HFFc6 (cell line): ENCODE measurements at regions not wholly inside any gene's neighbourhood (a gene's known extent, or its start where the extent isn't known, plus 50 kb on each side); places are given as distances from the start of the nearest gene placed in this dataset.

Experiments
- DNase-seq: peaks from one replicate; pipeline ENCODE4 v3.0.0-alpha.2; 2018
- H3K27ac Mint-ChIP-seq: 2 replicates; pipeline ENCODE4 v1.8.0; 2020; ENCODE audit warnings: mild to moderate bottlenecking, mixed read lengths
- H3K27me3 Mint-ChIP-seq: 2 replicates; pipeline ENCODE4 v1.8.0; 2021; ENCODE audit warnings: mild to moderate bottlenecking, moderate library complexity, mixed read lengths; ENCODE audit not compliant: insufficient read depth
- H3K36me3 Mint-ChIP-seq: 2 replicates; pipeline ENCODE4 v1.8.0; 2021; ENCODE audit warnings: low read depth, mixed read lengths
- H3K4me1 Mint-ChIP-seq: 2 replicates; pipeline ENCODE4 v1.8.0; 2020; ENCODE audit warnings: low read depth, mixed read lengths
- H3K4me3 Mint-ChIP-seq: 2 replicates; pipeline ENCODE4 v1.8.0; 2020; ENCODE audit warnings: mild to moderate bottlenecking, moderate library complexity, mixed read lengths
- H3K9me3 Mint-ChIP-seq: 2 replicates; pipeline ENCODE4 v1.8.0; 2020; ENCODE audit warnings: mild to moderate bottlenecking, mixed read lengths
- TF ChIP-seq, protein P1 (sequence below): fragments of 200-600 bp; sonication (generic); IDR thresholded peaks from 2 replicates; pipeline ENCODE4 v1.5.0; 2021; ENCODE audit warnings: antibody characterized with exemption, mild to moderate bottlenecking

DNA sequence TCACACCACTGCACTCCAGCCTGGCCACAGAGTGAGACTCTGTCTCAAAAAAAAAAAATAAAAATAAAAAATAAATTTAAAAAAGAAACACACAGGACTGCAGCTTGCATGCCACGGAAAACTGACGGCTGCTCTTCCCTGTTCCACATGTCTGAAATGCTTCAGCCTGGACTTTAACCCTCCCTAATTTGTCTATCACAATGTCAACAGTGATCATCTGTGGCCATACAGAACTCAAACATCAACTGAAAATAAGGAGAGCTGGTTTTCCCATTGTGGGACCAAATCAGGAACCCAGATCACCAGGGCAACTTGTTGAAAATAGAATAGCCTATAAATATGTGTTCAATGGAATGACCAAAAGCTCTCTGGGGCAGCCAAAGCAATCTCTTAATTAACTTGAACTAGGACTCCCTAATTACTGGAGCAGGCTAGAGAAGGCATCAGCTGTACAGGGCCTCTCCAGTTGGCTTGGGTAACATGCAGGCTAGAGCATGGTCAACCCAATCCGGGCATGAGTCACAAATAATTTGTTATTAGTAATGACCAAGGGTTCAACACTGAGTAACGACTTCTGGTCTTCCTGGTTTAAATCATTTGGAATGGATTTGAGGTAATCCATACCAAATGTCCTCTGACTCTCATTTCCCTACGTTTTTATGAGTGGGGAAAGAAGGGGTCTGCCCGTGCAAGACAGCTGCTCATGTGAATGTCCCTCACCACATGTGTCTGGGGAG lies 62.7 kb upstream of the KAZN start:
- TF ChIP-seq, protein P1, sequence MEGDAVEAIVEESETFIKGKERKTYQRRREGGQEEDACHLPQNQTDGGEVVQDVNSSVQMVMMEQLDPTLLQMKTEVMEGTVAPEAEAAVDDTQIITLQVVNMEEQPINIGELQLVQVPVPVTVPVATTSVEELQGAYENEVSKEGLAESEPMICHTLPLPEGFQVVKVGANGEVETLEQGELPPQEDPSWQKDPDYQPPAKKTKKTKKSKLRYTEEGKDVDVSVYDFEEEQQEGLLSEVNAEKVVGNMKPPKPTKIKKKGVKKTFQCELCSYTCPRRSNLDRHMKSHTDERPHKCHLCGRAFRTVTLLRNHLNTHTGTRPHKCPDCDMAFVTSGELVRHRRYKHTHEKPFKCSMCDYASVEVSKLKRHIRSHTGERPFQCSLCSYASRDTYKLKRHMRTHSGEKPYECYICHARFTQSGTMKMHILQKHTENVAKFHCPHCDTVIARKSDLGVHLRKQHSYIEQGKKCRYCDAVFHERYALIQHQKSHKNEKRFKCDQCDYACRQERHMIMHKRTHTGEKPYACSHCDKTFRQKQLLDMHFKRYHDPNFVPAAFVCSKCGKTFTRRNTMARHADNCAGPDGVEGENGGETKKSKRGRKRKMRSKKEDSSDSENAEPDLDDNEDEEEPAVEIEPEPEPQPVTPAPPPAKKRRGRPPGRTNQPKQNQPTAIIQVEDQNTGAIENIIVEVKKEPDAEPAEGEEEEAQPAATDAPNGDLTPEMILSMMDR = no peak
- Mint-ChIP-seq H3K36me3 (peaks cover 6% of the 10 kb centered on the region; the same call in 1 of the 2 replicates), H3K4me3 (no peak overlapping the region), H3K9me3 (peaks cover 39% of the 10 kb centered on the region), H3K27ac (no peak overlapping the region), H3K27me3 (peaks cover 1% of the 10 kb centered on the region; the same call in 1 of the 2 replicates), H3K4me1 (no peaks in the 10 kb centered on the region)
- DNase-seq = no peak

DNA sequence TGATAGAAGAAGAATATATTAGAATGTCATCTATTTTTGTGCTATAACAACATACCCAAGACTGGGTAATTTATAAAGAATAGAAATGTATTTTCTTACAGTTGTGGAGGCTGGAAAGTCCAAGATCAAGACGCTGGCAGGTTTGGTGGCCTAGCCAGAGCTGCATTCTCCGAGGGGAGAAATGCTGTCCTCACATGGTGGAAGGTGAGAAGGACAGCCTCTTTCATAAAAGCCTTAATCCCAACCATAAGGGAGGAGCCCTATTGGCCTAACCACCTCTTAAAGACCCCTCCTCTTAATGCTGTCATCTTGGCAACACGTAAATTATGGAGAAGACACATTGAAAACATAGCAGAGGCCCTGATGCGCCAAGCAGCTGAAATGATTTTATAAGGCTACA lies 60.1 kb upstream of the KAZN start:
- no peak for DNase-seq
- Mint-ChIP-seq H3K27me3 (no peaks in the 10 kb centered on the region; the same call in 1 of the 2 replicates), H3K4me1 (no peaks in the 10 kb centered on the region), H3K9me3 (peaks cover 36% of the 10 kb centered on the region), H3K36me3 (peaks cover 6% of the 10 kb centered on the region; the same call in 1 of the 2 replicates), H3K4me3 (no peak overlapping the region), H3K27ac (no peak overlapping the region)
- TF ChIP-seq, protein P1 = no peak

- Mint-ChIP-seq H3K27ac (no peak overlapping the region), H3K9me3 (peaks cover 36% of the 10 kb centered on the region), H3K27me3 (no peaks in the 10 kb centered on the region; the same call in 1 of the 2 replicates), H3K36me3 (peaks cover 6% of the 10 kb centered on the region; the same call in 1 of the 2 replicates), H3K4me3 (no peak overlapping the region), H3K4me1 (no peaks in the 10 kb centered on the region)
- TF ChIP-seq, protein P1 = no peak
- DNase-seq = no peak
Observed at GRCh38 chr1:14539309-14539708, 59.2 kb upstream of the KAZN start.

DNA sequence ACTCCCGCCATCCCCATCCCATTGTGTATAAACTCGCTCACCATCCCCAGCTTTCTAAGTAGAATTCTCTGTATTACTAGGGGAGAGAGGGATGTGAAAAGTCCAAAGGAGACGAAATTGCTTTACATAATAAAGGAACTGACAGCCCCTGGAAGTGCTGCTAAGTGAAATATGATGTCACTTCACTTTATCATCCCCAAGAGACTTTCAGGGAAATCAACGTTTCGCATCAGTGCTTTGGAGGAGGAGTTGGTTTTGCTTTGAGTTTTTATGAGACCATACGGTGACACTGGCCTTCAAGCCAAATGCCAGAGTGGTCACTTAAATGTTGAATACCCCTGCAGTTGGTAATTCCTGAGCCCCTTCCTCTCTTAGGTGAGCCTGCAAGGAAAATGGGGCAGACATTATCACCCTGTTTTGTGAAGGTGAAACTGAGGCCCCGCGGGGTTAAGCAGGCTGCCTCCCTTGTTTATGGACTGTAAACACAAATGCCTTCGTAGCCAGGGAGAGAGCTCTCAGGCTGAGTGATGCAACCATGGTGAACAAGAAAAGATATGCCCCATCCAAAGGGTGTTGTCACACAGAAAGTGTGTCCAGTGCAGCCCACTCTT lies 58.4 kb upstream of the KAZN start:
- Mint-ChIP-seq H3K4me3 (no peak overlapping the region), H3K9me3 (peaks cover 35% of the 10 kb centered on the region), H3K27ac (no peak overlapping the region), H3K4me1 (no peaks in the 10 kb centered on the region), H3K27me3 (no peaks in the 10 kb centered on the region; the same call in 1 of the 2 replicates), H3K36me3 (peaks cover 2% of the 10 kb centered on the region; the same call in 1 of the 2 replicates)
- no peak for DNase-seq
- TF ChIP-seq, protein P1 = no peak

GRCh38 chr1:14541348-14541747 lies 57.1 kb upstream of the KAZN start:
- Mint-ChIP-seq H3K9me3 (peaks cover 34% of the 10 kb centered on the region), H3K4me3 (no peak overlapping the region), H3K27me3 (no peaks in the 10 kb centered on the region; the same call in 1 of the 2 replicates), H3K27ac (no peak overlapping the region), H3K36me3 (no peaks in the 10 kb centered on the region), H3K4me1 (no peaks in the 10 kb centered on the region)
- DNase-seq = no peak
- TF ChIP-seq, protein P1 = no peak
